ENCODE measurements at regions not wholly inside any gene's neighbourhood (a gene's known extent, or its start where the extent isn't known, plus 50 kb on each side); places are given as distances from the start of the nearest gene placed in this dataset.
A peak's percentile ranks its signal among the peaks of the same experiment; 100 is the strongest.

GRCh38 chr10:131451407-131452015, 140.0 kb upstream of the TCERG1L start:
- Mint-ChIP-seq H3K27ac (no peak overlapping the region), H3K4me1 (peaks cover 0 to 10% of the 10 kb centered on the region in 2 donors), H3K36me3 (no peaks in the 10 kb centered on the region), H3K9me3 (no peaks in the 10 kb centered on the region), H3K27me3 (ENCODE audit: low read depth in 2 of 2) (peaks cover 19 to 29% of the 10 kb centered on the region in 2 donors), H3K4me3 (no peak overlapping the region)
- intact Hi-C loops (cut with micrococcal nuclease) = no loop called here
- ATAC-seq = no peak
- no peaks in the 10 kb centered on the region for H3K9me3 ChIP-seq (ENCODE audit: control insufficient read depth, insufficient read depth, low read length)
- 84% methylated on average over 7 of the region's 7 CpGs for WGBS (ENCODE audit: insufficient coverage)
- H3K4me3 ChIP-seq (ENCODE audit: low read length) = no peak overlapping the region
- H3K27ac ChIP-seq (ENCODE audit: low read length) = no peak overlapping the region
- peaks cover 2% of the 10 kb centered on the region for H3K27me3 ChIP-seq (ENCODE audit: control insufficient read depth, insufficient read depth, low read length)
- no peak for TF ChIP-seq CTCF (IDR thresholded peaks at IDR 0.05)
- no peaks in the 10 kb centered on the region for H3K36me3 ChIP-seq (ENCODE audit: control insufficient read depth, insufficient read depth, low read length)
- peaks cover 7% of the 10 kb centered on the region for H3K4me1 ChIP-seq (ENCODE audit: control insufficient read depth, insufficient read depth, low read length)
- DNase-seq = no peak

- Mint-ChIP-seq H3K4me3 (no peak overlapping the region), H3K9me3 (no peaks in the 10 kb centered on the region), H3K4me1 (peaks cover 0 to 10% of the 10 kb centered on the region in 2 donors), H3K36me3 (no peaks in the 10 kb centered on the region), H3K27ac (no peak overlapping the region), H3K27me3 (ENCODE audit: low read depth in 2 of 2) (peaks cover 24 to 29% of the 10 kb centered on the region in 2 donors)
- peaks cover 7% of the 10 kb centered on the region for H3K4me1 ChIP-seq (ENCODE audit: control insufficient read depth, insufficient read depth, low read length)
- 42% methylated on average over 32 of the region's 33 CpGs for WGBS (ENCODE audit: insufficient coverage)
- no peak overlapping the region for H3K27ac ChIP-seq (ENCODE audit: low read length)
- H3K27me3 ChIP-seq (ENCODE audit: control insufficient read depth, insufficient read depth, low read length) = peaks cover 2% of the 10 kb centered on the region
- TF ChIP-seq CTCF (IDR thresholded peaks at IDR 0.05) = no peak
- DNase-seq (no peak), ATAC-seq (peak in 1 of 3 donors; percentile 20)
- no peaks in the 10 kb centered on the region for H3K9me3 ChIP-seq (ENCODE audit: control insufficient read depth, insufficient read depth, low read length)
- intact Hi-C loops (cut with micrococcal nuclease) = no loop called here
- no peak overlapping the region for H3K4me3 ChIP-seq (ENCODE audit: low read length)
- H3K36me3 ChIP-seq (ENCODE audit: control insufficient read depth, insufficient read depth, low read length) = no peaks in the 10 kb centered on the region
Measured at GRCh38 chr10:131452926-131453720, 141.6 kb upstream of the TCERG1L start.

GRCh38 chr10:131453721-131454634, 142.5 kb upstream of the TCERG1L start:
- ATAC-seq = peak; percentile 50 to 80 (median 52)
- H3K9me3 Mint-ChIP-seq = no peaks in the 10 kb centered on the region
- no peaks in the 10 kb centered on the region for H3K36me3 Mint-ChIP-seq
- no peak overlapping the region for H3K27ac Mint-ChIP-seq
- H3K9me3 ChIP-seq (ENCODE audit: control insufficient read depth, insufficient read depth, low read length) = no peaks in the 10 kb centered on the region
- 23% methylated on average over 30 of the region's 32 CpGs for WGBS (ENCODE audit: insufficient coverage)
- peaks cover 0 to 10% of the 10 kb centered on the region in 2 donors for H3K4me1 Mint-ChIP-seq
- no peak overlapping the region for H3K27ac ChIP-seq (ENCODE audit: low read length)
- intact Hi-C loops (cut with micrococcal nuclease) = no loop called here
- H3K27me3 ChIP-seq (ENCODE audit: control insufficient read depth, insufficient read depth, low read length) = peaks cover 2% of the 10 kb centered on the region
- peak overlapping the region; percentile 6 for H3K4me3 Mint-ChIP-seq
- TF ChIP-seq CTCF (IDR thresholded peaks at IDR 0.05) = peak; percentile 69
- H3K36me3 ChIP-seq (ENCODE audit: control insufficient read depth, insufficient read depth, low read length) = no peaks in the 10 kb centered on the region
- peak; percentile 47 to 64 for DNase-seq
- H3K4me3 ChIP-seq (ENCODE audit: low read length) = no peak overlapping the region
- peaks cover 7% of the 10 kb centered on the region for H3K4me1 ChIP-seq (ENCODE audit: control insufficient read depth, insufficient read depth, low read length)
- peaks cover 24 to 29% of the 10 kb centered on the region in 2 donors for H3K27me3 Mint-ChIP-seq (ENCODE audit: low read depth in 2 of 2)

Measured in natural killer cell (primary cell).